ENCODE measurements at regions not wholly inside any gene's neighbourhood (a gene's known extent, or its start where the extent isn't known, plus 50 kb on each side); places are given as distances from the start of the nearest gene placed in this dataset.

DNA sequence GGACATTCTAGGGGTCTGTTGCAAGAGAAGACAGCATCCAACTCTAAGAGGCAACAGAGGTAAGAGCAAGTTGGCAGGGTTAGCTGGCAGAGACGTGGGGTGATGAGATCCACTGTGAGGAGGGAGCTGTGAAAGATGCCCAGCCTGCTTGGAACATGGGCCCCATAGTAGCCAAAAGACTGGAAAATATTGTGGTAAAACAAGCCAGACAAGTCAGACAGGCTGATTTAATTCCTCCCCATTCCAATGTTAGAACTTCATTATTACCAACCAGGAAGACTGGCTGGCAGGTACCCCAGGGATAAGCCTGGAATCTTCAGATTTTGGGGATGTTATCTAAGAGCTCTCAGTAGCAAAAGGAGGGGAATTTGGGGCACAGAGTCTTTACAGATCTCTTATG lies 181.3 kb downstream of the SEC61B start:
- TF ChIP-seq, protein P1, sequence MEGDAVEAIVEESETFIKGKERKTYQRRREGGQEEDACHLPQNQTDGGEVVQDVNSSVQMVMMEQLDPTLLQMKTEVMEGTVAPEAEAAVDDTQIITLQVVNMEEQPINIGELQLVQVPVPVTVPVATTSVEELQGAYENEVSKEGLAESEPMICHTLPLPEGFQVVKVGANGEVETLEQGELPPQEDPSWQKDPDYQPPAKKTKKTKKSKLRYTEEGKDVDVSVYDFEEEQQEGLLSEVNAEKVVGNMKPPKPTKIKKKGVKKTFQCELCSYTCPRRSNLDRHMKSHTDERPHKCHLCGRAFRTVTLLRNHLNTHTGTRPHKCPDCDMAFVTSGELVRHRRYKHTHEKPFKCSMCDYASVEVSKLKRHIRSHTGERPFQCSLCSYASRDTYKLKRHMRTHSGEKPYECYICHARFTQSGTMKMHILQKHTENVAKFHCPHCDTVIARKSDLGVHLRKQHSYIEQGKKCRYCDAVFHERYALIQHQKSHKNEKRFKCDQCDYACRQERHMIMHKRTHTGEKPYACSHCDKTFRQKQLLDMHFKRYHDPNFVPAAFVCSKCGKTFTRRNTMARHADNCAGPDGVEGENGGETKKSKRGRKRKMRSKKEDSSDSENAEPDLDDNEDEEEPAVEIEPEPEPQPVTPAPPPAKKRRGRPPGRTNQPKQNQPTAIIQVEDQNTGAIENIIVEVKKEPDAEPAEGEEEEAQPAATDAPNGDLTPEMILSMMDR (conservative IDR thresholded peaks at IDR 0.05; ENCODE audit: low read depth, low read length) = no peak
- no peak for TF ChIP-seq EZH2 (IDR thresholded peaks at IDR 0.05; ENCODE audit: borderline replicate concordance, low read depth, low read length, poor library complexity, severe bottlenecking)

Measured in A673 (cell line).